Heart left ventricle (tissue), 16 donors: ENCODE measurements at regions not wholly inside any gene's neighbourhood (a gene's known extent, or its start where the extent isn't known, plus 50 kb on each side); places are given as distances from the start of the nearest gene placed in this dataset.

Experiments
- ATAC-seq, 4 donors: fragments of 200-7000 bp; cut with Tn5 transposase; one replicate each; pipeline ENCODE4 v1.9.1; 2020 to 2022; ENCODE audit warnings: moderate library complexity in 4 of 4, mild to moderate bottlenecking in 3 of 4, moderate number of reproducible peaks in 1 of 4
- DNase-seq, 5 donors: peaks; one replicate each; pipeline ENCODE4 v3.0.0-alpha.2; 2020
- H3K27ac ChIP-seq, 12 donors: fragments of 200-600 bp; sonication (generic) in 4 of 12; one replicate each; pipeline versions ENCODE4 v1.5.0 to v1.8.0; 2016 to 2022; ENCODE audit warnings: mild to moderate bottlenecking in 2 of 12
- H3K27me3 ChIP-seq, 9 donors: fragments of 200-600 bp; sonication (generic) in 2 of 9; one replicate each; pipeline versions ENCODE4 v1.5.1 to v1.8.0; 2016 to 2022; ENCODE audit warnings: mild to moderate bottlenecking in 3 of 9
- H3K36me3 ChIP-seq, 9 donors: fragments of 200-600 bp; sonication (generic) in 2 of 9; one replicate each; pipeline versions ENCODE4 v1.5.0 to v1.8.0; 2018 to 2022; ENCODE audit warnings: mild to moderate bottlenecking in 2 of 9
- H3K4me1 ChIP-seq, 12 donors: fragments of 200-600 bp; sonication (generic) in 4 of 12; one replicate each; pipeline versions ENCODE4 v1.5.0 to v1.8.0; 2016 to 2022; ENCODE audit warnings: mild to moderate bottlenecking in 3 of 12
- H3K4me3 ChIP-seq, 12 donors: fragments of 200-600 bp; sonication (generic) in 4 of 12; one replicate each; pipeline versions ENCODE4 v1.5.0 to v1.8.0; 2017 to 2022; ENCODE audit warnings: mild to moderate bottlenecking in 9 of 12, moderate library complexity in 4 of 12
- H3K9me3 ChIP-seq, 12 donors: fragments of 200-600 bp; sonication (generic) in 4 of 12; one replicate each; pipeline versions ENCODE4 v1.5.0 to v1.8.0; 2016 to 2022; ENCODE audit warnings: mild to moderate bottlenecking in 1 of 12
- POLR2A ChIP-seq, 2 donors: fragments of 450-650 bp; IDR thresholded peaks; one replicate each; pipeline ENCODE4 v1.6.1; 2017; ENCODE audit warnings: antibody characterized with exemption in 2 of 2, mild to moderate bottlenecking in 2 of 2, moderate library complexity in 2 of 2
- WGBS, 4 donors: extraction: QIAGEN DNeasy Blood & Tissue Kit in 2 of 4; methylation state at CpG; one replicate each; pipeline versions ENCODE4 v1.1.5 to v1.1.7; 2013 to 2018; 5-methylcytosine and 5-hydroxymethylcytosine counted together
- intact Hi-C, 10 donors: fragments of 100-400 bp; cut with DNase I; formaldehyde crosslinking; loops; one replicate each; pipeline versions ENCODE4 v1.11.1 to v1.14.2; 2022
- TF ChIP-seq, protein P1 (sequence below), 12 donors: fragments of 200-600 bp; sonication (generic) in 4 of 12; IDR thresholded peaks; one replicate each; pipeline versions ENCODE4 v1.5.0 to v1.8.0; 2018 to 2022; ENCODE audit warnings: antibody characterized with exemption in 12 of 12, mild to moderate bottlenecking in 5 of 12
- donor health status: ischemic (EF 13 %, LVEDD 7.1; RV severe dilation, severe dysfunction).
- donor health status: healthy with polysubstance abuse.
- donor health status: DM: no; HTN: yes; CAD: no.
- donor health status: DM: no; HTN: no; CAD: no.
- donor health status: ischemic (EF 25% LVEDD 6.9; RV normal size, moderate dysfunction).
- donor health status: ischemic (EF 25% LVEDD 5.7; RV mildly dilated, moderate dysfunction).
- donor health status: healthy.
- donor health status: DM: yes; HTN: yes; CAD: no.
- donor health status: ischemic (EF 35%, LVEDD 5.7; RV mildly dilated, moderate dysfunction).
- donor health status: nonischemic (EF 11% LVEDD 7.7; RV severe dilation, severe dysfunction).
- donor health status: DM: yes; HTN: yes; CAD: no.
- donor health status: PGD.
- donor health status: ischemic (EF 29% LVEDD 5.4; RV normal size, mild dysfunction).
- donor health status: nonischemic (EF 23%, LVEDD 6.1; RV moderate dilation, normal function).

DNA sequence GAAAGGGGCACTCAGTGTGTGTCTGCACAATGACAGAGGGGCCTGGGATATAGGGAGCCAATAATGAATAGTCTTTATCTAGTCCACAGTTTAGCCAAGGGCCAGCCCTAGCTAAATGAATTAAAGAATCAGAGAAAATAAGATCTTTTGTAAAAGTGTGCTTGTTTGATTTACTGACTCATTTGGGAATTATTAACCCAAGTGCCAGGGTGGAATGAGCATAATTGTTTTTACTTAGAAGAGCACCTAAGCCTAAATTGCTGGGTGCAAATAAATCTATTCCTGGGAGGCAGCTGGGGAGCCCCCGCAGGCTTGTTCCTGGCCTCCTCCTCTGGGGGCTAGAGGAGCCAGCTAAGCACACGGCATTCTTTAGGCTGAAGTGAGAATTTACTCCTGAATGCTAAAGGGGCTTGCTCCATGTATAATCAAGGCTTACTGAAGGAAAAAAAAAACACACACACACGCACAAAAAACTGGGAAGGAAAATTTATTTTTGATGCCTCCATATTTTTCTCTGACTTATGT is 405.3 kb upstream of the SUCLG2 start:
- no peak for ATAC-seq
- Histone ChIP-seq H3K9me3 (peaks cover 0 to 4% (median 0%) of the 10 kb centered on the region in 12 donors), H3K4me3 (no peak overlapping the region), H3K27me3 (no peaks in the 10 kb centered on the region), H3K27ac (no peak overlapping the region), H3K36me3 (no peaks in the 10 kb centered on the region), H3K4me1 (no peaks in the 10 kb centered on the region)
- intact Hi-C loops: no loop called here
- TF ChIP-seq, protein P1, sequence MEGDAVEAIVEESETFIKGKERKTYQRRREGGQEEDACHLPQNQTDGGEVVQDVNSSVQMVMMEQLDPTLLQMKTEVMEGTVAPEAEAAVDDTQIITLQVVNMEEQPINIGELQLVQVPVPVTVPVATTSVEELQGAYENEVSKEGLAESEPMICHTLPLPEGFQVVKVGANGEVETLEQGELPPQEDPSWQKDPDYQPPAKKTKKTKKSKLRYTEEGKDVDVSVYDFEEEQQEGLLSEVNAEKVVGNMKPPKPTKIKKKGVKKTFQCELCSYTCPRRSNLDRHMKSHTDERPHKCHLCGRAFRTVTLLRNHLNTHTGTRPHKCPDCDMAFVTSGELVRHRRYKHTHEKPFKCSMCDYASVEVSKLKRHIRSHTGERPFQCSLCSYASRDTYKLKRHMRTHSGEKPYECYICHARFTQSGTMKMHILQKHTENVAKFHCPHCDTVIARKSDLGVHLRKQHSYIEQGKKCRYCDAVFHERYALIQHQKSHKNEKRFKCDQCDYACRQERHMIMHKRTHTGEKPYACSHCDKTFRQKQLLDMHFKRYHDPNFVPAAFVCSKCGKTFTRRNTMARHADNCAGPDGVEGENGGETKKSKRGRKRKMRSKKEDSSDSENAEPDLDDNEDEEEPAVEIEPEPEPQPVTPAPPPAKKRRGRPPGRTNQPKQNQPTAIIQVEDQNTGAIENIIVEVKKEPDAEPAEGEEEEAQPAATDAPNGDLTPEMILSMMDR (IDR thresholded peaks at IDR 0.05): no peak
- DNase-seq: no peak
- 64 to 75% (median 73%) methylated on average over 3 of the region's 3 CpGs for WGBS, 4 donors

DNA sequence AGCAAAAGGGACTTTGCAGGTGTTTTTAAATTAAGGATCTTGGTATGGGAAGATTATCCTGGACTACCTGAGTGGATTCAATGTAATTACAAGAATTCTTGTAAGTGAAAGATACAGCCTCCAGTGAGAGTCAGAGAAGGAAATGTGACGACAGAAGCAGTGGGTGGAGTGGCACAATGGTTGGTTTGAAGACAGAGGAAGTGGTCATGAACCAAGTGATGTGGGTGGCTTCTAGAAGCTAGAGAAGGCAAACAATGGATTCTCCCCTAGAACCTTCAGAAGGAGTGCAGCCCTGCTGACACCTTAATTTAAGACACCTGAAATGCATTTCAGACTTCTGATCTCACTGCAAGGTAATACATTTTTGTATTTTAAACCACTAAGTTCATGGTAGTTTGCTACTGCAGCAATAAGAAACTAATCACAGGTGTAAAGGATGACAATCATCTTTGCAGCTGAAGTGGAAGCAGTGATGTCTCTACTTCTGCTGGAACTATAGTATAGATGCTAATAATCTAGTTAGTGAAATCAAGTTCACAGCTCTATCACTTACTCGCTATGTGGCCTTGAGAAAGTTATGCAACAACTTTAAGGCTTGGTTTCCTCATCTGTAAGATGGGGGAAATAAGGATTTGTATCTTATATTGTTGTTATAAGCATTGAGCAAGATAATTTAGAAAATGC is 403.4 kb upstream of the SUCLG2 start:
- Histone ChIP-seq H3K27ac (no peak overlapping the region), H3K36me3 (no peaks in the 10 kb centered on the region), H3K4me3 (no peak overlapping the region), H3K27me3 (peaks cover 0 to 2% (median 0%) of the 10 kb centered on the region in 9 donors), H3K9me3 (peaks cover 0 to 4% (median 0%) of the 10 kb centered on the region in 12 donors), H3K4me1 (no peaks in the 10 kb centered on the region)
- TF ChIP-seq, protein P1 (IDR thresholded peaks at IDR 0.05): no peak
- no peak for TF ChIP-seq POLR2A (IDR thresholded peaks at IDR 0.05)
- 41 to 67% (median 53%) methylated on average over 2 of the region's 2 CpGs for whole genome bisulfite sequencing, 4 donors
- intact Hi-C loops: no loop called here
- ATAC-seq (no peak), DNase-seq (no peak)

DNA sequence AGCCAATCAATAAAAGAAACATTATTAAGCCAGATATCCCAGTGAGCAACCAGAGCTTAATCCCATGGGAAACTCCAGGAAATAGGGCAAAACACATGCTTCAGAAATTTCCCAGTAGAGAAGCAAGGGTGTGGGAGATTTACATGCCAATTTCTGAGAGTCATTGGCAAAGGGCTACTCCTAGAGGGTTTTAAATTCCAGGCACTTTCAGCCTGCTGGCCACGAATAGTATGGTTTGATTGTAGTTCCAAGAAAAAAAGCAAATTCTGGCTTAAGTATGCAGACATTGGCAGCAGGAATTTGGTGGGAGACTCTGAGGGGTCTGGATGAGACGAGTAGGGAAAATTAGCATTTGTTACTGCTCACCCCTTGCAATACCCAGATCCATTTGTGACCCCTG is 402.1 kb upstream of the SUCLG2 start:
- Histone ChIP-seq H3K4me3 (no peak overlapping the region), H3K27me3 (peaks cover 0 to 4% (median 0%) of the 10 kb centered on the region in 9 donors), H3K9me3 (peaks cover 0 to 3% (median 0%) of the 10 kb centered on the region in 12 donors), H3K36me3 (no peaks in the 10 kb centered on the region), H3K4me1 (no peaks in the 10 kb centered on the region), H3K27ac (no peak overlapping the region)
- ATAC-seq (no peak), DNase-seq (no peak)
- WGBS, 4 donors: 26 to 39% (median 29%) methylated on average over 2 of the region's 2 CpGs
- TF ChIP-seq, protein P1 (IDR thresholded peaks at IDR 0.05): no peak
- no peak for TF ChIP-seq POLR2A (IDR thresholded peaks at IDR 0.05)
- intact Hi-C loops: no loop called here

GRCh38 chr3:68055215-68055614 is 400.8 kb upstream of the SUCLG2 start:
- WGBS, 4 donors: 83 to 91% (median 86%) methylated on average over 4 of the region's 4 CpGs
- intact Hi-C loops: no loop called here

More at GRCh38 chr3:68055215-68055614, 400.8 kb upstream of the SUCLG2 start:
- Histone ChIP-seq H3K4me3 (no peak overlapping the region), H3K9me3 (no peaks in the 10 kb centered on the region), H3K36me3 (no peaks in the 10 kb centered on the region), H3K4me1 (no peaks in the 10 kb centered on the region), H3K27me3 (peaks cover 0 to 4% (median 0%) of the 10 kb centered on the region in 9 donors), H3K27ac (no peak overlapping the region)
- DNase-seq: no peak
- no peak for ATAC-seq
- no peak for TF ChIP-seq POLR2A (IDR thresholded peaks at IDR 0.05)
- TF ChIP-seq, protein P1 (IDR thresholded peaks at IDR 0.05): no peak
